Keratinocyte (primary cell): ENCODE measurements at regions not wholly inside any gene's neighbourhood (a gene's known extent, or its start where the extent isn't known, plus 50 kb on each side); places are given as distances from the start of the nearest gene placed in this dataset.

ENCODE experiments used
- DNase-seq: peaks from one replicate; pipeline ENCODE4 v3.0.0-alpha.2; 2011; ENCODE audit warnings: low read depth, missing footprints, low spot score
- FAIRE-seq: peaks from 2 replicates; lab custom pipeline; 2011; peaks lifted over from hg19 to GRCh38; lab: Jason Lieb, UNC
- H2AFZ ChIP-seq: 2 replicates; pipeline ENCODE4 v1.6.0; 2012; ENCODE audit warnings: low read length, control low read depth, inconsistent platforms; ENCODE audit not compliant: control insufficient read depth
- H3K27ac ChIP-seq: 2 replicates; pipeline ENCODE4 v1.5.1; 2011; ENCODE audit warnings: low read length; ENCODE audit not compliant: control insufficient read depth, insufficient read depth
- H3K27me3 ChIP-seq: 3 replicates; pipeline ENCODE4 v1.6.0; 2011; ENCODE audit warnings: low read length; ENCODE audit not compliant: control insufficient read depth, insufficient read depth; ENCODE audit errors: extremely low read depth
- H3K36me3 ChIP-seq, 2 experiments: 2 replicates in 1 of 2; 3 replicates in 1 of 2; pipeline ENCODE4 v1.5.1; 2011; ENCODE audit warnings: low read length in 2 of 2, mild to moderate bottlenecking in 1 of 2; ENCODE audit not compliant: control insufficient read depth in 2 of 2, insufficient read depth in 2 of 2; ENCODE audit errors: extremely low read depth in 1 of 2
- H3K4me1 ChIP-seq: 3 replicates; pipeline ENCODE4 v1.5.1; 2011; ENCODE audit warnings: low read length; ENCODE audit not compliant: control insufficient read depth, insufficient read depth; ENCODE audit errors: extremely low read depth
- H3K4me2 ChIP-seq: 3 replicates; pipeline ENCODE4 v1.6.0; 2011; ENCODE audit warnings: low read depth, low read length; ENCODE audit not compliant: control insufficient read depth, insufficient read depth; ENCODE audit errors: extremely low read depth
- H3K4me3 ChIP-seq, 3 experiments: fragments of 200-600 bp in 1 of 3; sonication (generic) in 1 of 3; 2 replicates in 2 of 3; 3 replicates in 1 of 3; pipeline ENCODE4 v1.5.1; 2011 to 2016; ENCODE audit warnings: low read length in 3 of 3, mild to moderate bottlenecking in 3 of 3, control low read depth in 2 of 3, inconsistent platforms in 1 of 3, low read depth in 1 of 3, mixed read lengths in 1 of 3, mixed run types in 1 of 3, moderate library complexity in 1 of 3; ENCODE audit not compliant: control insufficient read depth in 2 of 3, insufficient read depth in 2 of 3; ENCODE audit errors: extremely low read depth in 1 of 3
- H3K79me2 ChIP-seq: 2 replicates; pipeline ENCODE4 v1.6.0; 2012; ENCODE audit warnings: low read length; ENCODE audit not compliant: control insufficient read depth, insufficient read depth
- H3K9ac ChIP-seq: 3 replicates; pipeline ENCODE4 v1.6.0; 2011; ENCODE audit warnings: low read length; ENCODE audit not compliant: control insufficient read depth, insufficient read depth; ENCODE audit errors: extremely low read depth
- H3K9me1 ChIP-seq: 3 replicates; pipeline ENCODE4 v1.6.0; 2011; ENCODE audit warnings: low read length; ENCODE audit not compliant: control insufficient read depth, insufficient read depth; ENCODE audit errors: extremely low read depth
- H3K9me3 ChIP-seq: 2 replicates; pipeline ENCODE4 v1.5.1; 2012; ENCODE audit warnings: low read depth, low read length; ENCODE audit not compliant: control insufficient read depth
- H4K20me1 ChIP-seq: 3 replicates; pipeline ENCODE4 v1.6.0; 2011; ENCODE audit warnings: low read length; ENCODE audit not compliant: control insufficient read depth, insufficient read depth; ENCODE audit errors: extremely low read depth
- EZH2 ChIP-seq: IDR thresholded peaks from one replicate; pipeline ENCODE4 v1.6.1; 2012; ENCODE audit warnings: inconsistent platforms, mild to moderate bottlenecking, low read length, moderate library complexity
- dilution Hi-C: fragments of 300-500 bp; cut with MboI; formaldehyde crosslinking; loops from one replicate; pipeline ENCODE4 v1.7.0; 2020; ENCODE audit warnings: low sequenced_read_pairs; ENCODE audit not compliant: extremely low pct_ligation_motif_present
- TF ChIP-seq, protein P1 (sequence below), 3 experiments: IDR thresholded peaks in 1 of 3; conservative IDR thresholded peaks in 1 of 3; optimal IDR thresholded peaks in 1 of 3; 2 replicates in 2 of 3; 3 replicates in 1 of 3; pipeline versions ENCODE3 to v1.5.1; 2011; ENCODE audit warnings: low read length in 3 of 3, mild to moderate bottlenecking in 3 of 3, moderate library complexity in 2 of 3, control low read depth in 1 of 3, inconsistent platforms in 1 of 3; ENCODE audit not compliant: insufficient read depth in 2 of 3; ENCODE audit errors: extremely low read depth in 1 of 3

DNA sequence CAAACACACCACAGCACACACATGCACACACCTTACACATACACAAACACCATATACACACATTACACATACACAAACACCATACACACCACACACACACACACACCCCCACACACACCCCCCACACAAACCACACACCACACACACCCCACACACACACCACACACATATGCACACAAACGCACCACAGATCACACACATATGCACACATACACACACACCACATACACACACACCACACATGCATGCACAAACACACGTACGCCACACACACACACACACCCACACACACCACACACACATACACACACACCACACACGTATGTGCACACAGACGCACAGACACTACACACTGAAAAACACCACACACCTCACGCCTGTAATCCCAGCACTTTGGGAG, 166.0 kb downstream of the AHSP start:
- no peaks in the 10 kb centered on the region for H3K79me2 ChIP-seq
- no peaks in the 10 kb centered on the region for H3K36me3 ChIP-seq
- no peaks in the 10 kb centered on the region for H3K27me3 ChIP-seq
- H3K4me2 ChIP-seq: no peak overlapping the region
- H3K9ac ChIP-seq: no peak overlapping the region
- H3K4me3 ChIP-seq: no peak overlapping the region
- H4K20me1 ChIP-seq: no peaks in the 10 kb centered on the region
- no peaks in the 10 kb centered on the region for H3K9me1 ChIP-seq
- H3K27ac ChIP-seq: no peak overlapping the region
- FAIRE-seq (no peak), DNase-seq (no peak)
- no peak for TF ChIP-seq EZH2
- TF ChIP-seq, protein P1, sequence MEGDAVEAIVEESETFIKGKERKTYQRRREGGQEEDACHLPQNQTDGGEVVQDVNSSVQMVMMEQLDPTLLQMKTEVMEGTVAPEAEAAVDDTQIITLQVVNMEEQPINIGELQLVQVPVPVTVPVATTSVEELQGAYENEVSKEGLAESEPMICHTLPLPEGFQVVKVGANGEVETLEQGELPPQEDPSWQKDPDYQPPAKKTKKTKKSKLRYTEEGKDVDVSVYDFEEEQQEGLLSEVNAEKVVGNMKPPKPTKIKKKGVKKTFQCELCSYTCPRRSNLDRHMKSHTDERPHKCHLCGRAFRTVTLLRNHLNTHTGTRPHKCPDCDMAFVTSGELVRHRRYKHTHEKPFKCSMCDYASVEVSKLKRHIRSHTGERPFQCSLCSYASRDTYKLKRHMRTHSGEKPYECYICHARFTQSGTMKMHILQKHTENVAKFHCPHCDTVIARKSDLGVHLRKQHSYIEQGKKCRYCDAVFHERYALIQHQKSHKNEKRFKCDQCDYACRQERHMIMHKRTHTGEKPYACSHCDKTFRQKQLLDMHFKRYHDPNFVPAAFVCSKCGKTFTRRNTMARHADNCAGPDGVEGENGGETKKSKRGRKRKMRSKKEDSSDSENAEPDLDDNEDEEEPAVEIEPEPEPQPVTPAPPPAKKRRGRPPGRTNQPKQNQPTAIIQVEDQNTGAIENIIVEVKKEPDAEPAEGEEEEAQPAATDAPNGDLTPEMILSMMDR (optimal IDR thresholded peaks at IDR 0.05 in 1 of 3, IDR thresholded peaks at IDR 0.05 in 1 of 3, conservative IDR thresholded peaks at IDR 0.05 in 1 of 3; ENCODE audit: extremely low read depth in 1 of 3, insufficient read depth in 2 of 3, low read length in 3 of 3): no peak
- H3K4me1 ChIP-seq: no peaks in the 10 kb centered on the region
- H2AFZ ChIP-seq: no peak overlapping the region
- dilution Hi-C loops: no loop called here
- no peaks in the 10 kb centered on the region for H3K9me3 ChIP-seq

GRCh38 chr16:31694461-31694860, 166.8 kb downstream of the AHSP start:
- no peaks in the 10 kb centered on the region for H3K36me3 ChIP-seq
- H3K27me3 ChIP-seq: no peaks in the 10 kb centered on the region
- no peaks in the 10 kb centered on the region for H3K9me1 ChIP-seq
- H2AFZ ChIP-seq: no peak overlapping the region
- TF ChIP-seq, protein P1 (optimal IDR thresholded peaks at IDR 0.05 in 1 of 3, IDR thresholded peaks at IDR 0.05 in 1 of 3, conservative IDR thresholded peaks at IDR 0.05 in 1 of 3; ENCODE audit: extremely low read depth in 1 of 3, insufficient read depth in 2 of 3, low read length in 3 of 3): no peak
- TF ChIP-seq EZH2: no peak
- no peaks in the 10 kb centered on the region for H3K79me2 ChIP-seq
- no peak overlapping the region for H3K4me3 ChIP-seq
- DNase-seq (no peak), FAIRE-seq (no peak)
- H3K9me3 ChIP-seq: no peaks in the 10 kb centered on the region
- H3K4me2 ChIP-seq: no peak overlapping the region
- H3K4me1 ChIP-seq: no peaks in the 10 kb centered on the region
- no peak overlapping the region for H3K9ac ChIP-seq
- H4K20me1 ChIP-seq: no peaks in the 10 kb centered on the region
- dilution Hi-C loops: no loop called here
- no peak overlapping the region for H3K27ac ChIP-seq
